HepG2 (cell line): ENCODE measurements at regions not wholly inside any gene's neighbourhood (a gene's known extent, or its start where the extent isn't known, plus 50 kb on each side); places are given as distances from the start of the nearest gene placed in this dataset.

Source experiments
- ATAC-seq: fragments of 200-7000 bp; cut with Tn5 transposase; 3 replicates; pipeline ENCODE4 v1.9.1; 2020; ENCODE audit warnings: mild to moderate bottlenecking, moderate library complexity
- BruUV-seq: library from RNA; stranded (reverse); fragments of 400-500 nt; replicated peaks from 2 replicates; lab custom pipeline; 2021; lab: Mats Ljungman, UMichigan
- CTCF ChIA-PET: fragments of 300-600 bp; formaldehyde crosslinking; extraction: SDS; loops from one replicate; lab custom pipeline; 2021; ENCODE audit warnings: low total read pairs, inconsistent platforms, low intra/inter-chr PET ratio; lab: Yijun Ruan, JAX
- POLR2A ChIA-PET: fragments of 350-600 bp; sonication (Branson Sonifier 250); formaldehyde crosslinking; loops from one replicate; lab custom pipeline; 2020; ENCODE audit warnings: antibody characterized with exemption, inconsistent platforms; lab: Yijun Ruan, JAX
- DNase-seq: peaks from one replicate; pipeline ENCODE4 v3.0.0-alpha.2; 2015; ENCODE audit warnings: low spot score
- FAIRE-seq: peaks from 3 replicates; lab custom pipeline; 2011; peaks lifted over from hg19 to GRCh38; lab: Jason Lieb, UNC
- H2AFZ ChIP-seq: one replicate; pipeline ENCODE4 v1.6.1; 2011; ENCODE audit warnings: low read length, inconsistent platforms
- H3K27ac ChIP-seq: fragments of 300-600 bp; 3 replicates; pipeline ENCODE4 v1.8.0; 2011; ENCODE audit warnings: mixed run types, mild to moderate bottlenecking, mixed read lengths, low read length, inconsistent platforms; ENCODE audit not compliant: insufficient read depth; ENCODE audit errors: extremely low read length
- H3K27me3 ChIP-seq, 2 experiments: fragments of 200-600 bp in 1 of 2; 2 replicates in 1 of 2; 3 replicates in 1 of 2; pipeline versions ENCODE4 v1.6.0 to v1.8.0; 2011; ENCODE audit warnings: low read length in 2 of 2, mild to moderate bottlenecking in 2 of 2, moderate library complexity in 2 of 2, inconsistent platforms in 1 of 2; ENCODE audit not compliant: insufficient read depth in 2 of 2, control insufficient read depth in 1 of 2
- H3K36me3 ChIP-seq, 2 experiments: fragments of 200-600 bp in 1 of 2; replicated peaks in 1 of 2; 2 replicates in 1 of 2; 3 replicates in 1 of 2; pipeline versions ENCODE4 v1.5.1 to v1.8.0; 2011; ENCODE audit warnings: low read length in 2 of 2, inconsistent platforms in 1 of 2; ENCODE audit not compliant: insufficient read depth in 2 of 2, control insufficient read depth in 1 of 2
- H3K4me1 ChIP-seq: 2 replicates; pipeline ENCODE4 v1.5.1; 2012; ENCODE audit warnings: low read length, inconsistent platforms; ENCODE audit not compliant: insufficient read depth
- H3K4me2 ChIP-seq: 2 replicates; pipeline ENCODE4 v1.6.0; 2011; ENCODE audit warnings: low read depth, low read length, inconsistent platforms
- H3K4me3 ChIP-seq, 3 experiments: fragments of 200-600 bp in 1 of 3; sonication (generic), shearing (Covaris generic) in 1 of 3; replicated peaks in 1 of 3; 2 replicates each; pipeline ENCODE4 v1.5.1; 2011 to 2016; ENCODE audit warnings: low read length in 3 of 3, inconsistent platforms in 2 of 3, low read depth in 2 of 3, mild to moderate bottlenecking in 2 of 3, control low read depth in 1 of 3, mixed read lengths in 1 of 3; ENCODE audit not compliant: insufficient read depth in 1 of 3
- H3K79me2 ChIP-seq: one replicate; pipeline ENCODE4 v1.6.1; 2011; ENCODE audit warnings: low read length, inconsistent platforms; ENCODE audit not compliant: insufficient read depth
- H3K9ac ChIP-seq: 2 replicates; pipeline ENCODE4 v1.6.0; 2011; ENCODE audit warnings: mild to moderate bottlenecking, low read depth, low read length, inconsistent platforms; ENCODE audit not compliant: insufficient read depth
- H3K9me3 ChIP-seq: 2 replicates; pipeline ENCODE4 v1.5.1; 2012; ENCODE audit warnings: mild to moderate bottlenecking, low read length
- H4K20me1 ChIP-seq: 2 replicates; pipeline ENCODE4 v1.6.0; 2011; ENCODE audit warnings: inconsistent platforms, mild to moderate bottlenecking, low read length, moderate library complexity; ENCODE audit not compliant: insufficient read depth
- ATAD3A ChIP-seq: sonication (generic); formaldehyde crosslinking; IDR thresholded peaks from 2 replicates; pipeline ENCODE4 v1.4.0; 2020; ENCODE audit warnings: missing genetic modification reagents
- DRAP1 ChIP-seq: IDR thresholded peaks from 2 replicates; pipeline ENCODE4 v1.6.1; 2016; ENCODE audit warnings: missing genetic modification reagents, missing compliant biosample characterization
- ERF ChIP-seq: IDR thresholded peaks from 2 replicates; pipeline ENCODE4 v1.6.1; 2018; ENCODE audit warnings: missing biosample characterization, missing genetic modification reagents
- KMT2A ChIP-seq: sonication (generic); formaldehyde crosslinking; IDR thresholded peaks from 2 replicates; pipeline ENCODE4 v1.4.0; 2020; ENCODE audit warnings: missing genetic modification reagents
- MED8 ChIP-seq: sonication (generic); formaldehyde crosslinking; IDR thresholded peaks from 2 replicates; pipeline ENCODE4 v1.8.1; 2023; ENCODE audit warnings: mild to moderate bottlenecking, missing genetic modification reagents; ENCODE audit not compliant: insufficient replicate concordance
- NR1H2 ChIP-seq: sonication (generic); formaldehyde crosslinking; IDR thresholded peaks from 2 replicates; pipeline ENCODE4 v1.8.1; 2022; ENCODE audit warnings: low read depth, missing genetic modification reagents, borderline replicate concordance
- PLSCR1 ChIP-seq: sonication (generic); formaldehyde crosslinking; IDR thresholded peaks from 2 replicates; pipeline ENCODE4 v1.5.0; 2020; ENCODE audit warnings: missing genetic modification reagents, mild to moderate bottlenecking, borderline replicate concordance
- XRCC5 ChIP-seq: fragments of 200-400 bp; formaldehyde crosslinking; optimal IDR thresholded peaks from 2 replicates; pipeline ENCODE3; 2017; ENCODE audit warnings: mild to moderate bottlenecking, low read length
- ZBTB7B ChIP-seq: sonication (generic); formaldehyde crosslinking; IDR thresholded peaks from 2 replicates; pipeline ENCODE4 v1.4.0; 2020; ENCODE audit warnings: missing genetic modification reagents
- ZNF18 ChIP-seq: sonication (generic); formaldehyde crosslinking; IDR thresholded peaks from 2 replicates; pipeline ENCODE4 v1.8.0; 2022; ENCODE audit warnings: mild to moderate bottlenecking, missing genetic modification reagents; ENCODE audit not compliant: insufficient replicate concordance
- ZNF547 ChIP-seq: sonication (generic); formaldehyde crosslinking; IDR thresholded peaks from 2 replicates; pipeline ENCODE4 v1.5.1; 2020; ENCODE audit warnings: mild to moderate bottlenecking, missing genetic modification reagents
- ZNF569 ChIP-seq: sonication (generic); formaldehyde crosslinking; IDR thresholded peaks from 2 replicates; pipeline ENCODE4 v1.5.0; 2020; ENCODE audit warnings: mild to moderate bottlenecking, missing genetic modification reagents, moderate library complexity, borderline replicate concordance
- ZNF839 ChIP-seq: sonication (generic); formaldehyde crosslinking; IDR thresholded peaks from 2 replicates; pipeline ENCODE4 v1.4.0; 2020; ENCODE audit warnings: missing genetic modification reagents, mild to moderate bottlenecking, borderline replicate concordance
- WGBS: methylation state at CpG from one replicate; pipeline ENCODE4 v1.1.6; 2017; ENCODE audit warnings: low lambda C conversion rate; 5-methylcytosine and 5-hydroxymethylcytosine counted together
- in situ Hi-C: cut with HindIII; loops from 2 replicates; pipeline ENCODE4 v1.10.0; 2017; ENCODE audit warnings: low pct_unique_long_range_greater_than_20kb; ENCODE audit not compliant: extremely low pct_ligation_motif_present
- intact Hi-C: fragments of 100-400 bp; cut with micrococcal nuclease; formaldehyde crosslinking; loops from one replicate; pipeline ENCODE4 v1.10.0; 2022; ENCODE audit not compliant: unreplicated experiment
- TF ChIP-seq, protein P1 (sequence below): sonication (generic); formaldehyde crosslinking; IDR thresholded peaks from 2 replicates; pipeline ENCODE4 v1.8.0; 2022; ENCODE audit warnings: low read depth, missing genetic modification reagents

DNA sequence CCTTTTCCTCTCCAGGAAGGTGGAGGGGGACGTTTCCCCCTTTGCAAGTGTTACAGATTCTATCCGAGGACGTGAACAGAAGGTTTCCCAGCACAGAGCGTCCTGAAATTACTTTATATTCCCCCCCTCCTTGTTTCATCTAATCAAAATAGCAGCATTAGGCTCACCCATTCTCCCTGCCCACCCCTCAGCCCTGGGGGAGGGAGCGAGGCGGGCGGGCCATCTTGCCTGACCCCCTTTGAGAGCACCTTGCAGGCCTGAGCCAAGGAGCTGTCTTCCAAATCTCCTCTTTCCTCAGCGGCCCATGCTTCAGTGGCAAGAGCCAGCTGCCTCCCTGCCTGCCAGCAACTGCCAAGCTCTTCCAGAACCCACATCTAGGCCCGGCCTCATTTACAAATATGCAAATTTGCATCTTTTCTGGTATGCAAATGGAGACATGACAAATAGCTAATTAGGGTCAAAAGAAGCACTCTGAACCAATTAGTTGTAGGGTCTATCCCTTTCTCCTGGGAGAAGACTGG is 69.1 kb upstream of the POU3F1 start:
- POLR2A ChIA-PET: no interaction called here
- DNase-seq (no peak), FAIRE-seq (no peak), ATAC-seq (no peak)
- Histone ChIP-seq H3K9ac (no peak overlapping the region), H3K4me2 (no peak overlapping the region), H3K9me3 (no peaks in the 10 kb centered on the region), H3K4me1 (no peaks in the 10 kb centered on the region), H3K27ac (no peak overlapping the region), H3K27me3 (peaks cover 0 to 5% of the 10 kb centered on the region in 2 experiments; a peak in 1 of 5 replicates), H3K36me3 (no peaks in the 10 kb centered on the region)
- WGBS: 49% methylated on average over 9 of the region's 9 CpGs
- intact Hi-C loops (no loop called here), in situ Hi-C loops (no loop called here)
- no TSS peak for BruUV-seq
- TF ChIP-seq XRCC5: no peak
- no peak for TF ChIP-seq ZBTB7B (CRISPR knock-in tag)
- no peak for TF ChIP-seq KMT2A (CRISPR knock-in tag)
- TF ChIP-seq ZNF547 (CRISPR knock-in tag): no peak
- TF ChIP-seq, all 625 proteins: peak for 0
- Histone ChIP-seq H4K20me1 (no peaks in the 10 kb centered on the region), H3K4me3 (no peak overlapping the region), H2AFZ (no peak overlapping the region), H3K79me2 (no peaks in the 10 kb centered on the region)
- CTCF ChIA-PET: no interaction called here

DNA sequence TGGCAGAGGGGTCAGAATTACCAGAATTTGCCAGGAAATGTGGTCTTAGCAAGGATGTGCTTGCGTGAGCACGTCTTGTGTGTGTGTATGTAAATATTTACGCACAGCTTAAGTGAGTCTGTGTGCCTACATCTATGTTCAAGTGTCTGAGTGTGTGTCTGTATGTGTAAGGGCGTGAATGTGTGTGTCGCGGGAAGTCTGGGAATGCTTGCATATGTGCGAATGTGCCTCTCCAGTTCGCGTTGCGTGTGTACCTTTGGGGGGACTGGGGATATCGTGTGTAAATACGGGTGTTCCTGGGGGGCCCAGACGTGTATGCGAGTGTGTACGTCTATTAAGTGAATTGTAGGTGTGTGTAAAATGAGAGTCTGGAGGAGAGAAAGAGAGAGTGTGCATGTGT is 68.6 kb upstream of the POU3F1 start:
- Histone ChIP-seq H3K27ac (no peak overlapping the region), H4K20me1 (no peaks in the 10 kb centered on the region), H2AFZ (no peak overlapping the region), H3K9ac (no peak overlapping the region), H3K27me3 (peaks cover 0 to under 1% of the 10 kb centered on the region in 2 experiments; a peak in 1 of 5 replicates), H3K4me1 (no peaks in the 10 kb centered on the region), H3K4me2 (no peak overlapping the region), H3K79me2 (no peaks in the 10 kb centered on the region), H3K9me3 (no peaks in the 10 kb centered on the region), H3K36me3 (no peaks in the 10 kb centered on the region), H3K4me3 (no peak overlapping the region)
- no TSS peak for BruUV-seq
- no peak for DNase-seq
- intact Hi-C loops: no loop called here
- CTCF ChIA-PET: no interaction called here
- no peak for FAIRE-seq
- POLR2A ChIA-PET: no interaction called here
- 53% methylated on average over 15 of the region's 15 CpGs for WGBS
- ATAC-seq: no peak
- in situ Hi-C loops: no loop called here
- no peak for TF ChIP-seq ZNF18
- no peak for TF ChIP-seq ERF
- TF ChIP-seq PLSCR1 (CRISPR knock-in tag): no peak
- no peak for TF ChIP-seq NR1H2 (CRISPR knock-in tag)
- no peak for TF ChIP-seq ZNF839
- TF ChIP-seq ZNF569 (CRISPR knock-in tag): no peak
- no peak for TF ChIP-seq MED8 (CRISPR knock-in tag)
- TF ChIP-seq, protein P1, sequence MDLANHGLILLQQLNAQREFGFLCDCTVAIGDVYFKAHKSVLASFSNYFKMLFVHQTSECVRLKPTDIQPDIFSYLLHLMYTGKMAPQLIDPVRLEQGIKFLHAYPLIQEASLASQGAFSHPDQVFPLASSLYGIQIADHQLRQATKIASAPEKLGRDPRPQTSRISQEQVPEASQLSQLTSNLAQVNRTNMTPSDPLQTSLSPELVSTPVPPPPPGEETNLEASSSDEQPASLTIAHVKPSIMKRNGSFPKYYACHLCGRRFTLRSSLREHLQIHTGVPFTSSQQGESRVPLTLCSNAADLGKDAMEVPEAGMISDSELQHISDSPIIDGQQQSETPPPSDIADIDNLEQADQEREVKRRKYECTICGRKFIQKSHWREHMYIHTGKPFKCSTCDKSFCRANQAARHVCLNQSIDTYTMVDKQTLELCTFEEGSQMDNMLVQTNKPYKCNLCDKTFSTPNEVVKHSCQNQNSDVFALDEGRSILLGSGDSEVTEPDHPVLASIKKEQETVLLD (CRISPR knock-in tag): no peak
- TF ChIP-seq ATAD3A (CRISPR knock-in tag): no peak
- no peak for TF ChIP-seq DRAP1 (CRISPR knock-in tag)
